B cell (primary cell): ENCODE measurements at regions not wholly inside any gene's neighbourhood (a gene's known extent, or its start where the extent isn't known, plus 50 kb on each side); places are given as distances from the start of the nearest gene placed in this dataset.

ENCODE experiments used
- ATAC-seq: fragments of 200-7000 bp; cut with Tn5 transposase; one replicate; pipeline ENCODE4 v1.10.0; 2021; ENCODE audit warnings: low read depth, mild to moderate bottlenecking, moderate number of reproducible peaks, moderate library complexity
- CTCF ChIA-PET: fragments of 350-600 bp; sonication (Branson Sonifier 250); formaldehyde crosslinking; loops from one replicate; lab custom pipeline; 2021; ENCODE audit warnings: antibody characterized with exemption, inconsistent platforms; lab: Charles Lee
- POLR2A ChIA-PET: fragments of 350-600 bp; sonication (Branson Sonifier 250); formaldehyde crosslinking; loops from one replicate; lab custom pipeline; 2021; ENCODE audit warnings: antibody characterized with exemption; lab: Charles Lee
- DNase-seq: peaks from one replicate; pipeline ENCODE4 v3.0.0; 2013
- H2AFZ ChIP-seq: 2 replicates; pipeline ENCODE4 v1.6.1; 2012; ENCODE audit warnings: mild to moderate bottlenecking, low read depth, low read length; ENCODE audit not compliant: insufficient read depth, poor library complexity, severe bottlenecking
- H3K27ac ChIP-seq, 2 donors: 1 replicate in 1 of 2; 2 replicates in 1 of 2; pipeline ENCODE4 v1.5.1; 2012 to 2013; ENCODE audit warnings: low read length in 2 of 2, mild to moderate bottlenecking in 2 of 2, moderate library complexity in 1 of 2
- H3K27me3 ChIP-seq, 4 experiments: fragments of 200-600 bp in 1 of 4; sonication (generic) in 1 of 4; replicated peaks in 1 of 4; 1 replicate in 2 of 4; 2 replicates in 2 of 4; pipeline versions ENCODE4 v1.6.1 to v1.7.0; 2013 to 2016; ENCODE audit warnings: low read length in 3 of 4, mild to moderate bottlenecking in 2 of 4, mixed read lengths in 1 of 4, moderate library complexity in 1 of 4; ENCODE audit not compliant: insufficient read depth in 4 of 4, control insufficient read depth in 3 of 4; ENCODE audit errors: control extremely low read depth in 1 of 4
- H3K36me3 ChIP-seq, 2 experiments: replicated peaks in 1 of 2; 1 replicate in 1 of 2; 2 replicates in 1 of 2; pipeline versions ENCODE4 v1.6.1 to v1.7.1; 2013; ENCODE audit warnings: low read length in 1 of 2; ENCODE audit not compliant: insufficient read depth in 2 of 2, control insufficient read depth in 1 of 2; ENCODE audit errors: control extremely low read depth in 1 of 2, extremely low read depth in 1 of 2
- H3K4me1 ChIP-seq, 2 donors: fragments of 200-600 bp in 1 of 2; sonication (generic) in 1 of 2; 1 replicate in 1 of 2; 2 replicates in 1 of 2; pipeline versions ENCODE4 v1.5.1 to v1.6.1; 2013 to 2017; ENCODE audit warnings: low read length in 2 of 2; ENCODE audit not compliant: control insufficient read depth in 2 of 2, insufficient read depth in 2 of 2
- H3K4me2 ChIP-seq: replicated peaks from 2 replicates; pipeline ENCODE3; 2012; ENCODE audit warnings: mild to moderate bottlenecking, low read depth, low read length; ENCODE audit not compliant: poor library complexity, severe bottlenecking
- H3K4me3 ChIP-seq, 5 experiments: fragments of 200-600 bp in 1 of 5; sonication (generic) in 1 of 5; 1 replicate in 3 of 5; 2 replicates in 2 of 5; pipeline versions ENCODE4 v1.5.1 to v1.7.0; 2011 to 2016; ENCODE audit warnings: low read length in 4 of 5, mild to moderate bottlenecking in 4 of 5, low read depth in 2 of 5, control low read depth in 1 of 5, moderate library complexity in 1 of 5; ENCODE audit not compliant: insufficient read depth in 1 of 5; ENCODE audit errors: control extremely low read depth in 1 of 5, extremely low read depth in 1 of 5
- H3K79me2 ChIP-seq: fragments of 200-600 bp; sonication (generic); one replicate; pipeline ENCODE4 v1.6.0; 2016; ENCODE audit warnings: low read length; ENCODE audit not compliant: control insufficient read depth, insufficient read depth
- H3K9ac ChIP-seq: fragments of 200-600 bp; sonication (generic); 2 replicates; pipeline ENCODE4 v1.6.1; 2017; ENCODE audit warnings: mild to moderate bottlenecking, low read length, moderate library complexity
- H3K9me3 ChIP-seq, 3 donors: one replicate each; pipeline versions ENCODE4 v1.6.1 to v1.7.1; 2013; ENCODE audit warnings: low read length in 2 of 3; ENCODE audit not compliant: control insufficient read depth in 2 of 3, insufficient read depth in 1 of 3; ENCODE audit errors: control extremely low read depth in 1 of 3
- H4K20me1 ChIP-seq: 2 replicates; pipeline ENCODE4 v1.6.0; 2012; ENCODE audit warnings: mild to moderate bottlenecking, low read length; ENCODE audit not compliant: insufficient read depth, control insufficient read depth, poor library complexity, severe bottlenecking
- H3K27ac Mint-ChIP-seq: one replicate; pipeline ENCODE4 v1.8.0; 2021; ENCODE audit warnings: mixed read lengths
- H3K27me3 Mint-ChIP-seq: one replicate; pipeline ENCODE4 v1.8.0; 2021; ENCODE audit warnings: mixed read lengths
- H3K4me1 Mint-ChIP-seq: one replicate; pipeline ENCODE4 v1.8.0; 2021; ENCODE audit warnings: mixed read lengths
- H3K4me3 Mint-ChIP-seq: one replicate; pipeline ENCODE4 v1.8.0; 2021; ENCODE audit warnings: mixed read lengths
- H3K9me3 Mint-ChIP-seq: one replicate; pipeline ENCODE4 v1.8.0; 2022; ENCODE audit warnings: mixed read lengths; ENCODE audit not compliant: insufficient read depth
- EZH2 ChIP-seq: IDR thresholded peaks from 2 replicates; pipeline ENCODE4 v1.6.1; 2012; ENCODE audit warnings: borderline replicate concordance, low read depth, mild to moderate bottlenecking, moderate library complexity, low read length; ENCODE audit not compliant: insufficient read depth, poor library complexity, severe bottlenecking
- WGBS: methylation state at CpG from one replicate; pipeline ENCODE4 v1.1.5; 2013; ENCODE audit warnings: missing lambda C conversion rate; ENCODE audit not compliant: insufficient coverage; 5-methylcytosine and 5-hydroxymethylcytosine counted together
- intact Hi-C: fragments of 100-400 bp; cut with micrococcal nuclease; formaldehyde crosslinking; loops from one replicate; pipeline ENCODE4 v1.10.0; 2022
- TF ChIP-seq, protein P1 (sequence below): fragments of 200-600 bp; IDR thresholded peaks from one replicate; pipeline ENCODE4 v1.8.0; 2022; ENCODE audit warnings: antibody characterized with exemption, mild to moderate bottlenecking

DNA sequence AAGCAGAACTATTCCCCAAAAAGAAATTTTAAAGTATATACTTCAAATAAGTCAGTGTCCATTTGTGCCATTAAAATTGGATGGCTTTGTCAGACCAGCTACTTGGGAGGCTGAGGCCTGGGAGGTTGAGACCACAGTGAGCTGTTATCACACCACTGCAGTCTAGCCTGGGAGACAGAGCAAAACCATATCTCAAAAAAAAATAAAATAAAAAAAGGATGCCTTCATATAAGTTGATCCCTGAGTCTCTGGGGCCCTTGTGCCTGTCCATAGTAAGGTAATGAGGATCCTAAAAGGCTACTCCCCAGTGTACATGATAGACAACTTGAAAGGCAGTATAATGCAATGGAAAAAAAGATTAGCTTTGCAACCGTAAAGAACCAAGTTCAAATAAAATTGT is 81.2 kb upstream of the BARHL2 start:
- no peak overlapping the region for H3K4me2 ChIP-seq
- no peak for ATAC-seq
- Mint-ChIP-seq H3K4me3 (no peak overlapping the region), H3K27ac (no peak overlapping the region), H3K27me3 (peaks cover 24% of the 10 kb centered on the region), H3K4me1 (no peaks in the 10 kb centered on the region), H3K9me3 (peaks cover 3% of the 10 kb centered on the region)
- DNase-seq: no peak
- no peaks in the 10 kb centered on the region for H4K20me1 ChIP-seq
- intact Hi-C loops: no loop called here
- H3K27ac ChIP-seq: no peak overlapping the region
- TF ChIP-seq EZH2: no peak
- TF ChIP-seq, protein P1, sequence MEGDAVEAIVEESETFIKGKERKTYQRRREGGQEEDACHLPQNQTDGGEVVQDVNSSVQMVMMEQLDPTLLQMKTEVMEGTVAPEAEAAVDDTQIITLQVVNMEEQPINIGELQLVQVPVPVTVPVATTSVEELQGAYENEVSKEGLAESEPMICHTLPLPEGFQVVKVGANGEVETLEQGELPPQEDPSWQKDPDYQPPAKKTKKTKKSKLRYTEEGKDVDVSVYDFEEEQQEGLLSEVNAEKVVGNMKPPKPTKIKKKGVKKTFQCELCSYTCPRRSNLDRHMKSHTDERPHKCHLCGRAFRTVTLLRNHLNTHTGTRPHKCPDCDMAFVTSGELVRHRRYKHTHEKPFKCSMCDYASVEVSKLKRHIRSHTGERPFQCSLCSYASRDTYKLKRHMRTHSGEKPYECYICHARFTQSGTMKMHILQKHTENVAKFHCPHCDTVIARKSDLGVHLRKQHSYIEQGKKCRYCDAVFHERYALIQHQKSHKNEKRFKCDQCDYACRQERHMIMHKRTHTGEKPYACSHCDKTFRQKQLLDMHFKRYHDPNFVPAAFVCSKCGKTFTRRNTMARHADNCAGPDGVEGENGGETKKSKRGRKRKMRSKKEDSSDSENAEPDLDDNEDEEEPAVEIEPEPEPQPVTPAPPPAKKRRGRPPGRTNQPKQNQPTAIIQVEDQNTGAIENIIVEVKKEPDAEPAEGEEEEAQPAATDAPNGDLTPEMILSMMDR: no peak
- no CpG with 5 or more reads among the region's 1 CpG for WGBS
- H3K36me3 ChIP-seq: no peaks in the 10 kb centered on the region
- H3K27me3 ChIP-seq: peaks cover 0 to 11% (median 3%) of the 10 kb centered on the region in 4 experiments
- H3K9me3 ChIP-seq: peaks cover 0 to 9% (median 3%) of the 10 kb centered on the region in 3 donors
- no peaks in the 10 kb centered on the region for H3K4me1 ChIP-seq
- no peaks in the 10 kb centered on the region for H3K79me2 ChIP-seq
- H3K4me3 ChIP-seq: no peak overlapping the region
- no peak overlapping the region for H3K9ac ChIP-seq
- H2AFZ ChIP-seq: no peak overlapping the region
- POLR2A ChIA-PET: no interaction called here
- CTCF ChIA-PET: no interaction called here

DNA sequence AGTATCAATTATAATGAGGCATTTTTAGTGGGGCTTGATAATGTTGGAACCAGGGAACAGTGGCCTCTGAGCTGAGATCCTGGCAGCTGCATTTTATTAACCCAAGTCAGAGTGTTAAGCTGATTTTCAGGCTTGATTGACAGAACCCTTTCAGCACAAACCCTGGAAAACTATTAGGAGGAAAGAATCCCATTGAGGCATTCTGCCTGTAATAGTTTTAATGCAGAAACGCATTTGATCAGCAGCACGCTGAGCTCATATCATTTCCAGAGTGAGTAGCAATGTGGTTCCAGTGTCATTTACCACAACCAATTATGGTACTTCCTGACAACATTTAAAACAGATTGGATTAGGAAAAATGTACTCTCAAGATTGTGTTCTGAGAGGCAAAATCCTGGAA is 78.3 kb upstream of the BARHL2 start:
- no peaks in the 10 kb centered on the region for H3K36me3 ChIP-seq
- no peaks in the 10 kb centered on the region for H3K4me1 ChIP-seq
- ChIA-PET CTCF (interaction anchor here (1.2 kb wide), 1 partner anchor 181 kb away, joined by 3 read pairs; no protein-coding TSS in a partner anchor), POLR2A (no interaction called here)
- no peak overlapping the region for H2AFZ ChIP-seq
- Mint-ChIP-seq H3K9me3 (no peaks in the 10 kb centered on the region), H3K27me3 (peaks cover 30% of the 10 kb centered on the region), H3K4me1 (no peaks in the 10 kb centered on the region), H3K27ac (no peak overlapping the region), H3K4me3 (no peak overlapping the region)
- intact Hi-C loops: no loop called here
- no peaks in the 10 kb centered on the region for H3K79me2 ChIP-seq
- H3K4me2 ChIP-seq: no peak overlapping the region
- H3K27ac ChIP-seq: no peak overlapping the region
- no peak for DNase-seq
- TF ChIP-seq, protein P1: no peak
- no peak for TF ChIP-seq EZH2
- ATAC-seq: no peak
- peaks cover 0 to 10% (median 0%) of the 10 kb centered on the region in 4 experiments for H3K27me3 ChIP-seq
- H3K9me3 ChIP-seq: no peaks in the 10 kb centered on the region
- no peaks in the 10 kb centered on the region for H4K20me1 ChIP-seq
- no peak overlapping the region for H3K9ac ChIP-seq
- no peak overlapping the region for H3K4me3 ChIP-seq
- no CpG with 5 or more reads among the region's 2 CpGs for WGBS
